ENCODE measurements at regions not wholly inside any gene's neighbourhood (a gene's known extent, or its start where the extent isn't known, plus 50 kb on each side); places are given as distances from the start of the nearest gene placed in this dataset.
A peak's percentile ranks its signal among the peaks of the same experiment; 100 is the strongest.

DNA sequence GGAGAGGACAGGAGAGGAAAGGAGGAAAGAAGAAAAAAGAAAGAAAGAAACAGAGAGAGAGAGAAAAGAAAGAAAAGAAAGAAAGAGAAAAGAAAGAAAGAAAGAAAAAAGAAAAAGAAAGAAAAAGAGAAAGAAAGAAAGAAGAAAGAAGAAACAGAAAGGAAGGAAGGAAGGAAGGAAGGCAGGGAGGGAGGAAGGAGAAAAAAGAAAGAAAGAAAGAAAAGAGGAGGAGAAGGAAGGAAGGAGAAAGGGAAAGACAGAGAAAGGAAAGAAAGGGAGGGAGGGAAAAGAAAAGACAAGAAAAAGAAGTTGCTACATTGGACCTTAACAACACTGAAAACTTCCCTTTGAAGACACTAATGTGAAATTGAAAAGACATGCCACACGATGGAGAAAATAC, 56.6 kb upstream of the CCL2 start:
- Mint-ChIP-seq H3K9me3 (ENCODE audit: insufficient read depth) (no peaks in the 10 kb centered on the region), H3K4me1 (no peaks in the 10 kb centered on the region), H3K27ac (no peak overlapping the region), H3K27me3 (peaks cover 51% of the 10 kb centered on the region), H3K4me3 (no peak overlapping the region)
- no peak for TF ChIP-seq EZH2 (IDR thresholded peaks at IDR 0.05; ENCODE audit: borderline replicate concordance, insufficient read depth, low read depth, low read length, poor library complexity, severe bottlenecking)
- TF ChIP-seq, protein P1, sequence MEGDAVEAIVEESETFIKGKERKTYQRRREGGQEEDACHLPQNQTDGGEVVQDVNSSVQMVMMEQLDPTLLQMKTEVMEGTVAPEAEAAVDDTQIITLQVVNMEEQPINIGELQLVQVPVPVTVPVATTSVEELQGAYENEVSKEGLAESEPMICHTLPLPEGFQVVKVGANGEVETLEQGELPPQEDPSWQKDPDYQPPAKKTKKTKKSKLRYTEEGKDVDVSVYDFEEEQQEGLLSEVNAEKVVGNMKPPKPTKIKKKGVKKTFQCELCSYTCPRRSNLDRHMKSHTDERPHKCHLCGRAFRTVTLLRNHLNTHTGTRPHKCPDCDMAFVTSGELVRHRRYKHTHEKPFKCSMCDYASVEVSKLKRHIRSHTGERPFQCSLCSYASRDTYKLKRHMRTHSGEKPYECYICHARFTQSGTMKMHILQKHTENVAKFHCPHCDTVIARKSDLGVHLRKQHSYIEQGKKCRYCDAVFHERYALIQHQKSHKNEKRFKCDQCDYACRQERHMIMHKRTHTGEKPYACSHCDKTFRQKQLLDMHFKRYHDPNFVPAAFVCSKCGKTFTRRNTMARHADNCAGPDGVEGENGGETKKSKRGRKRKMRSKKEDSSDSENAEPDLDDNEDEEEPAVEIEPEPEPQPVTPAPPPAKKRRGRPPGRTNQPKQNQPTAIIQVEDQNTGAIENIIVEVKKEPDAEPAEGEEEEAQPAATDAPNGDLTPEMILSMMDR (IDR thresholded peaks at IDR 0.05): peak; percentile 43
- ChIA-PET POLR2A (no interaction called here), CTCF (interaction anchor here (0.7 to 8.8 kb wide), 2 partner anchors 29 to 160 kb away, joined by 3 to 253 read pairs; partner anchors contain the start of genes CCL1 and CCL13)
- WGBS (ENCODE audit: insufficient coverage): no CpG with 5 or more reads among the region's 1 CpG
- no peaks in the 10 kb centered on the region for H3K36me3 ChIP-seq (replicated peaks in 1 of 2; ENCODE audit: control extremely low read depth in 1 of 2, control insufficient read depth in 1 of 2, extremely low read depth in 1 of 2, insufficient read depth in 2 of 2, low read length in 1 of 2)
- H4K20me1 ChIP-seq (ENCODE audit: control insufficient read depth, insufficient read depth, low read length, poor library complexity, severe bottlenecking): no peaks in the 10 kb centered on the region
- DNase-seq (no peak), ATAC-seq (ENCODE audit: low read depth) (no peak)
- H3K27ac ChIP-seq (ENCODE audit: low read length in 2 of 2): no peak overlapping the region
- H3K4me1 ChIP-seq (ENCODE audit: control insufficient read depth in 2 of 2, insufficient read depth in 2 of 2, low read length in 2 of 2): no peaks in the 10 kb centered on the region
- no peak overlapping the region for H3K4me3 ChIP-seq (ENCODE audit: control extremely low read depth in 1 of 5, extremely low read depth in 1 of 5, insufficient read depth in 1 of 5, low read depth in 2 of 5, low read length in 4 of 5)
- peaks cover 0 to 12% (median 6%) of the 10 kb centered on the region in 4 experiments for H3K27me3 ChIP-seq (replicated peaks in 1 of 4; ENCODE audit: control extremely low read depth in 1 of 4, control insufficient read depth in 3 of 4, insufficient read depth in 4 of 4, low read length in 3 of 4)
- H3K4me2 ChIP-seq (replicated peaks; ENCODE audit: low read depth, low read length, poor library complexity, severe bottlenecking): no peak overlapping the region
- no peaks in the 10 kb centered on the region for H3K9me3 ChIP-seq (ENCODE audit: control extremely low read depth in 1 of 3, control insufficient read depth in 2 of 3, insufficient read depth in 1 of 3, low read length in 2 of 3)
- intact Hi-C loops (cut with micrococcal nuclease): no loop called here
- H3K79me2 ChIP-seq (ENCODE audit: control insufficient read depth, insufficient read depth, low read length): no peaks in the 10 kb centered on the region
- H3K9ac ChIP-seq (ENCODE audit: low read length): no peak overlapping the region
- H2AFZ ChIP-seq (ENCODE audit: insufficient read depth, low read depth, low read length, poor library complexity, severe bottlenecking): no peak overlapping the region

DNA sequence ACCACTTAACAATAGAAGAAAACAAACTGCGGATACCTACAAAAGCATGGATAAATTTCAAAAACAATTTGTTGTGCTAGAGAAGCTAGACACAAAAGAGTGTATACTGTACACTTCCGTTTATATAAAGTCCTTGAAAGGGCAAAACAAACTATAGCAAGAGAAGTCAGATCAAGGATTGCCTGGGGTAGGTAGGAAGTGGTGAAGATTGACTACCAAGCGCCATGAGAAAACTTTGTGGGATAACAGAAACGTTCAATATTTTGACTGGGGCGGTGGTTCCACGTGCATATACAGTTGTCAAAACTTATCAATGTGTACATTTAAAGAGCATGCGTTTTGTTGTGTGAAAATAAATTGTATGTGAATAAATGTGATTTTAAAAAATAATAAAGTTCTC, 55.6 kb upstream of the CCL2 start:
- Mint-ChIP-seq H3K4me1 (no peaks in the 10 kb centered on the region), H3K27ac (no peak overlapping the region), H3K4me3 (no peak overlapping the region), H3K9me3 (ENCODE audit: insufficient read depth) (no peaks in the 10 kb centered on the region), H3K27me3 (peaks cover 56% of the 10 kb centered on the region)
- Histone ChIP-seq H3K27me3 (replicated peaks in 1 of 4; ENCODE audit: control extremely low read depth in 1 of 4, control insufficient read depth in 3 of 4, insufficient read depth in 4 of 4, low read length in 3 of 4) (peaks cover 0 to 12% (median 6%) of the 10 kb centered on the region in 4 experiments), H3K79me2 (ENCODE audit: control insufficient read depth, insufficient read depth, low read length) (no peaks in the 10 kb centered on the region), H3K4me2 (replicated peaks; ENCODE audit: low read depth, low read length, poor library complexity, severe bottlenecking) (no peak overlapping the region), H3K9me3 (ENCODE audit: control extremely low read depth in 1 of 3, control insufficient read depth in 2 of 3, insufficient read depth in 1 of 3, low read length in 2 of 3) (no peaks in the 10 kb centered on the region), H3K36me3 (replicated peaks in 1 of 2; ENCODE audit: control extremely low read depth in 1 of 2, control insufficient read depth in 1 of 2, extremely low read depth in 1 of 2, insufficient read depth in 2 of 2, low read length in 1 of 2) (no peaks in the 10 kb centered on the region), H3K9ac (ENCODE audit: low read length) (no peak overlapping the region), H3K4me1 (ENCODE audit: control insufficient read depth in 2 of 2, insufficient read depth in 2 of 2, low read length in 2 of 2) (no peaks in the 10 kb centered on the region), H3K4me3 (ENCODE audit: control extremely low read depth in 1 of 5, extremely low read depth in 1 of 5, insufficient read depth in 1 of 5, low read depth in 2 of 5, low read length in 4 of 5) (no peak overlapping the region), H2AFZ (ENCODE audit: insufficient read depth, low read depth, low read length, poor library complexity, severe bottlenecking) (no peak overlapping the region), H4K20me1 (ENCODE audit: control insufficient read depth, insufficient read depth, low read length, poor library complexity, severe bottlenecking) (no peaks in the 10 kb centered on the region), H3K27ac (ENCODE audit: low read length in 2 of 2) (no peak overlapping the region)
- DNase-seq (no peak), ATAC-seq (ENCODE audit: low read depth) (no peak)
- WGBS (ENCODE audit: insufficient coverage): no CpG with 5 or more reads among the region's 7 CpGs
- intact Hi-C loops (cut with micrococcal nuclease): no loop called here
- CTCF ChIA-PET: interaction anchor here (0.7 to 8.8 kb wide), 3 partner anchors 24 to 159 kb away, joined by 3 to 253 read pairs (median 3); partner anchors contain the start of genes CCL1 and CCL13
- TF ChIP-seq, protein P1 (IDR thresholded peaks at IDR 0.05): no peak
- TF ChIP-seq EZH2 (IDR thresholded peaks at IDR 0.05; ENCODE audit: borderline replicate concordance, insufficient read depth, low read depth, low read length, poor library complexity, severe bottlenecking): no peak
- POLR2A ChIA-PET: no interaction called here
